BLaER1 (cell line): ENCODE measurements at regions not wholly inside any gene's neighbourhood (a gene's known extent, or its start where the extent isn't known, plus 50 kb on each side); places are given as distances from the start of the nearest gene placed in this dataset.
"Not testable (repeated sequence)": the region's sequence is repeated elsewhere in the genome, so short reads cannot be mapped to it uniquely, and the experiment has no call there.

Experiments used
- H3K27ac ChIP-seq: shearing (Covaris generic); formaldehyde crosslinking; 2 replicates; pipeline ENCODE4 v1.8.1; 2022
- H3K27me3 ChIP-seq: shearing (Covaris generic); formaldehyde crosslinking; 2 replicates; pipeline ENCODE4 v1.8.1; 2022
- H3K36me3 ChIP-seq: shearing (Covaris generic); formaldehyde crosslinking; 2 replicates; pipeline ENCODE4 v1.8.1; 2022
- H3K4me1 ChIP-seq: shearing (Covaris generic); formaldehyde crosslinking; 2 replicates; pipeline ENCODE4 v1.8.1; 2022
- H3K4me2 ChIP-seq: shearing (Covaris generic); formaldehyde crosslinking; 2 replicates; pipeline ENCODE4 v1.8.1; 2022
- H3K4me3 ChIP-seq: shearing (Covaris generic); formaldehyde crosslinking; 2 replicates; pipeline ENCODE4 v1.8.1; 2022
- H3K9ac ChIP-seq: shearing (Covaris generic); formaldehyde crosslinking; 2 replicates; pipeline ENCODE4 v1.8.1; 2022
- H3K9me3 ChIP-seq: shearing (Covaris generic); formaldehyde crosslinking; 2 replicates; pipeline ENCODE4 v1.8.1; 2022
- H4K20me1 ChIP-seq: shearing (Covaris generic); formaldehyde crosslinking; 2 replicates; pipeline ENCODE4 v1.8.1; 2022
- Cebpa-rat ChIP-seq: shearing (Covaris generic); IDR thresholded peaks from 2 replicates; pipeline ENCODE4 v1.8.1; 2022

- Histone ChIP-seq H3K9me3 (no peaks in the 10 kb centered on the region), H3K9ac (no peak overlapping the region), H3K4me1 (no peaks in the 10 kb centered on the region), H3K36me3 (no peaks in the 10 kb centered on the region), H3K27me3 (no peaks in the 10 kb centered on the region), H4K20me1 (no peaks in the 10 kb centered on the region), H3K27ac (no peak overlapping the region), H3K4me2 (no peak overlapping the region), H3K4me3 (no peak overlapping the region)
- TF ChIP-seq Cebpa-rat: no peak
Measured at GRCh38 chrX:497186-498014, 110.7 kb upstream of the PPP2R3B start.

GRCh38 chrX:498901-499300 lies 112.2 kb upstream of the PPP2R3B start:
- not testable (repeated sequence) for H3K4me1 ChIP-seq, H3K9me3 ChIP-seq, H3K4me3 ChIP-seq, H3K4me2 ChIP-seq, H3K36me3 ChIP-seq, H3K27ac ChIP-seq, H3K9ac ChIP-seq, H4K20me1 ChIP-seq, H3K27me3 ChIP-seq

GRCh38 chrX:499870-500364 lies 113.2 kb upstream of the PPP2R3B start:
- no peaks in the 10 kb centered on the region for H3K4me1 ChIP-seq
- no peak for TF ChIP-seq Cebpa-rat
- no peaks in the 10 kb centered on the region for H3K27me3 ChIP-seq
- no peak overlapping the region for H3K9ac ChIP-seq
- no peaks in the 10 kb centered on the region for H3K9me3 ChIP-seq
- no peaks in the 10 kb centered on the region for H3K36me3 ChIP-seq
- H4K20me1 ChIP-seq: no peaks in the 10 kb centered on the region
- H3K4me3 ChIP-seq: no peak overlapping the region
- no peak overlapping the region for H3K27ac ChIP-seq
- no peak overlapping the region for H3K4me2 ChIP-seq

- Histone ChIP-seq H3K36me3 (no peaks in the 10 kb centered on the region), H3K27me3 (no peaks in the 10 kb centered on the region), H4K20me1 (no peaks in the 10 kb centered on the region), H3K4me1 (no peaks in the 10 kb centered on the region), H3K9ac (no peak overlapping the region), H3K4me3 (no peak overlapping the region), H3K27ac (no peak overlapping the region), H3K4me2 (no peak overlapping the region), H3K9me3 (no peaks in the 10 kb centered on the region)
- TF ChIP-seq Cebpa-rat: no peak
Measured at GRCh38 chrX:500481-501010, 113.8 kb upstream of the PPP2R3B start.

GRCh38 chrX:506341-506740 lies 119.6 kb upstream of the PPP2R3B start:
- Histone ChIP-seq H3K27ac (no peak overlapping the region), H3K9me3 (0 out of 2 replicates have a peak, but pooled peaks cover 4% of the 10 kb centered on the region), H3K27me3 (no peaks in the 10 kb centered on the region), H3K9ac (no peak overlapping the region), H3K36me3 (no peaks in the 10 kb centered on the region), H3K4me3 (no peak overlapping the region), H3K4me2 (no peak overlapping the region), H3K4me1 (no peaks in the 10 kb centered on the region), H4K20me1 (no peaks in the 10 kb centered on the region)
- TF ChIP-seq Cebpa-rat: no peak

- no peaks in the 10 kb centered on the region for H3K27me3 ChIP-seq
- no peak overlapping the region for H3K27ac ChIP-seq
- no peak overlapping the region for H3K9ac ChIP-seq
- H3K4me1 ChIP-seq: no peaks in the 10 kb centered on the region
- 0 out of 2 replicates have a peak, but pooled peaks cover 4% of the 10 kb centered on the region for H3K9me3 ChIP-seq
- H3K4me3 ChIP-seq: no peak overlapping the region
- no peak for TF ChIP-seq Cebpa-rat
- no peaks in the 10 kb centered on the region for H4K20me1 ChIP-seq
- no peaks in the 10 kb centered on the region for H3K36me3 ChIP-seq
- H3K4me2 ChIP-seq: no peak overlapping the region
Measured at GRCh38 chrX:508163-508562, 121.5 kb upstream of the PPP2R3B start.

GRCh38 chrX:508821-509220 lies 121.8 kb upstream of the SHOX start:
- H3K27ac ChIP-seq, H3K9ac ChIP-seq, H3K36me3 ChIP-seq, H4K20me1 ChIP-seq, H3K27me3 ChIP-seq, H3K4me1 ChIP-seq, H3K9me3 ChIP-seq, H3K4me3 ChIP-seq, H3K4me2 ChIP-seq: not testable (repeated sequence)

- H3K4me1 ChIP-seq, H3K9ac ChIP-seq, H3K4me3 ChIP-seq, H3K27ac ChIP-seq, H3K36me3 ChIP-seq, H3K4me2 ChIP-seq, H4K20me1 ChIP-seq, H3K9me3 ChIP-seq, H3K27me3 ChIP-seq: not testable (repeated sequence)
Measured at GRCh38 chrX:511089-511488, 119.5 kb upstream of the SHOX start.

GRCh38 chrX:518319-518718 lies 112.3 kb upstream of the SHOX start:
- H3K36me3 ChIP-seq: no peaks in the 10 kb centered on the region
- no peaks in the 10 kb centered on the region for H3K9me3 ChIP-seq
- H3K4me1 ChIP-seq: no peaks in the 10 kb centered on the region
- TF ChIP-seq Cebpa-rat: no peak
- H3K9ac ChIP-seq: no peak overlapping the region
- H4K20me1 ChIP-seq: no peaks in the 10 kb centered on the region
- no peak overlapping the region for H3K4me2 ChIP-seq
- no peak overlapping the region for H3K27ac ChIP-seq
- no peak overlapping the region for H3K4me3 ChIP-seq
- peaks cover 4% of the 10 kb centered on the region; the same call in 1 of the 2 replicates for H3K27me3 ChIP-seq

GRCh38 chrX:519741-520140 lies 110.8 kb upstream of the SHOX start:
- TF ChIP-seq Cebpa-rat: no peak
- H3K36me3 ChIP-seq: no peaks in the 10 kb centered on the region
- no peaks in the 10 kb centered on the region for H4K20me1 ChIP-seq
- no peak overlapping the region for H3K9ac ChIP-seq
- H3K4me2 ChIP-seq: no peak overlapping the region
- H3K4me3 ChIP-seq: no peak overlapping the region
- no peaks in the 10 kb centered on the region for H3K9me3 ChIP-seq
- H3K27ac ChIP-seq: no peak overlapping the region
- no peaks in the 10 kb centered on the region for H3K4me1 ChIP-seq
- H3K27me3 ChIP-seq: peaks cover 4% of the 10 kb centered on the region; the same call in 1 of the 2 replicates
